OCI-LY1 (cell line): ENCODE measurements at regions not wholly inside any gene's neighbourhood (a gene's known extent, or its start where the extent isn't known, plus 50 kb on each side); places are given as distances from the start of the nearest gene placed in this dataset.

Experiments used
- CTCF ChIP-seq: fragments of 200-600 bp; sonication (generic), shearing (Covaris generic); IDR thresholded peaks from 2 replicates; pipeline ENCODE4 v1.5.1; 2017; ENCODE audit warnings: mild to moderate bottlenecking, antibody characterized with exemption, low read length, moderate library complexity, mixed read lengths
- EZH2 ChIP-seq: fragments of 200-600 bp; sonication (generic), shearing (Covaris generic); IDR thresholded peaks from 2 replicates; pipeline ENCODE4 v1.8.0; 2017; ENCODE audit warnings: borderline replicate concordance, mixed run types, mild to moderate bottlenecking, antibody characterized with exemption, low read length, moderate library complexity, mixed read lengths

- TF ChIP-seq EZH2, result no peak
- no peak for TF ChIP-seq CTCF
Observed at GRCh38 chr6:3908961-3909360, 59.8 kb downstream of the FAM50B start.
